GM12875 (cell line): ENCODE measurements at regions not wholly inside any gene's neighbourhood (a gene's known extent, or its start where the extent isn't known, plus 50 kb on each side); places are given as distances from the start of the nearest gene placed in this dataset.

ENCODE experiments used
- H3K4me3 ChIP-seq: one replicate; pipeline ENCODE4 v1.5.1; 2011; ENCODE audit warnings: low read depth, low read length, control low read depth
- TF ChIP-seq, protein P1 (sequence below): IDR thresholded peaks from 2 replicates; pipeline ENCODE4 v1.5.1; 2011; ENCODE audit warnings: low read depth, mild to moderate bottlenecking, control low read depth, inconsistent platforms, low read length, moderate library complexity, borderline replicate concordance; ENCODE audit not compliant: insufficient read depth

- H3K4me3 ChIP-seq: no peak overlapping the region
- TF ChIP-seq, protein P1, sequence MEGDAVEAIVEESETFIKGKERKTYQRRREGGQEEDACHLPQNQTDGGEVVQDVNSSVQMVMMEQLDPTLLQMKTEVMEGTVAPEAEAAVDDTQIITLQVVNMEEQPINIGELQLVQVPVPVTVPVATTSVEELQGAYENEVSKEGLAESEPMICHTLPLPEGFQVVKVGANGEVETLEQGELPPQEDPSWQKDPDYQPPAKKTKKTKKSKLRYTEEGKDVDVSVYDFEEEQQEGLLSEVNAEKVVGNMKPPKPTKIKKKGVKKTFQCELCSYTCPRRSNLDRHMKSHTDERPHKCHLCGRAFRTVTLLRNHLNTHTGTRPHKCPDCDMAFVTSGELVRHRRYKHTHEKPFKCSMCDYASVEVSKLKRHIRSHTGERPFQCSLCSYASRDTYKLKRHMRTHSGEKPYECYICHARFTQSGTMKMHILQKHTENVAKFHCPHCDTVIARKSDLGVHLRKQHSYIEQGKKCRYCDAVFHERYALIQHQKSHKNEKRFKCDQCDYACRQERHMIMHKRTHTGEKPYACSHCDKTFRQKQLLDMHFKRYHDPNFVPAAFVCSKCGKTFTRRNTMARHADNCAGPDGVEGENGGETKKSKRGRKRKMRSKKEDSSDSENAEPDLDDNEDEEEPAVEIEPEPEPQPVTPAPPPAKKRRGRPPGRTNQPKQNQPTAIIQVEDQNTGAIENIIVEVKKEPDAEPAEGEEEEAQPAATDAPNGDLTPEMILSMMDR: no peak
Measured at GRCh38 chr10:78778444-78779338, 290.1 kb upstream of the ZMIZ1 start.

- no peak overlapping the region for H3K4me3 ChIP-seq
- TF ChIP-seq, protein P1: no peak
Measured at GRCh38 chr10:78779339-78779955, 289.3 kb upstream of the ZMIZ1 start.

GRCh38 chr10:78780551-78780961 lies 288.2 kb upstream of the ZMIZ1 start:
- H3K4me3 ChIP-seq: no peak overlapping the region
- TF ChIP-seq, protein P1: no peak

- no peak overlapping the region for H3K4me3 ChIP-seq
- TF ChIP-seq, protein P1: no peak
Measured at GRCh38 chr10:78781251-78781913, 287.4 kb upstream of the ZMIZ1 start.

GRCh38 chr10:78781991-78782390 lies 286.8 kb upstream of the ZMIZ1 start:
- H3K4me3 ChIP-seq: no peak overlapping the region
- TF ChIP-seq, protein P1: no peak

GRCh38 chr10:78782441-78782840 lies 286.3 kb upstream of the ZMIZ1 start:
- TF ChIP-seq, protein P1: no peak
- no peak overlapping the region for H3K4me3 ChIP-seq
